Stomach smooth muscle (tissue), 2 donors: ENCODE measurements at regions not wholly inside any gene's neighbourhood (a gene's known extent, or its start where the extent isn't known, plus 50 kb on each side); places are given as distances from the start of the nearest gene placed in this dataset.
"Not testable (repeated sequence)": the region's sequence is repeated elsewhere in the genome, so short reads cannot be mapped to it uniquely, and the experiment has no call there.

Experiments used
- H3K27ac ChIP-seq: one replicate; pipeline ENCODE4 v1.7.0; 2013; ENCODE audit warnings: mild to moderate bottlenecking, low read length, inconsistent platforms
- H3K27me3 ChIP-seq, 2 donors: one replicate each; pipeline ENCODE4 v1.7.0; 2013; ENCODE audit warnings: low read length in 2 of 2; ENCODE audit not compliant: insufficient read depth in 2 of 2, control insufficient read depth in 1 of 2
- H3K36me3 ChIP-seq, 2 donors: one replicate each; pipeline ENCODE4 v1.7.0; 2013; ENCODE audit warnings: low read length in 2 of 2; ENCODE audit not compliant: control insufficient read depth in 2 of 2, insufficient read depth in 2 of 2
- H3K4me1 ChIP-seq: one replicate; pipeline ENCODE4 v1.7.0; 2013; ENCODE audit warnings: low read length; ENCODE audit not compliant: control insufficient read depth, insufficient read depth
- H3K4me3 ChIP-seq, 2 donors: one replicate each; pipeline ENCODE4 v1.7.0; 2013; ENCODE audit warnings: low read length in 2 of 2
- H3K9ac ChIP-seq, 2 donors: one replicate each; pipeline ENCODE4 v1.7.0; 2013; ENCODE audit warnings: low read length in 2 of 2, mild to moderate bottlenecking in 1 of 2
- H3K9me3 ChIP-seq, 2 donors: one replicate each; pipeline ENCODE4 v1.7.0; 2013; ENCODE audit warnings: low read length in 2 of 2; ENCODE audit not compliant: control insufficient read depth in 2 of 2
- donor health status: healthy.
- donor health status: Pancreatic carcinoma.

DNA sequence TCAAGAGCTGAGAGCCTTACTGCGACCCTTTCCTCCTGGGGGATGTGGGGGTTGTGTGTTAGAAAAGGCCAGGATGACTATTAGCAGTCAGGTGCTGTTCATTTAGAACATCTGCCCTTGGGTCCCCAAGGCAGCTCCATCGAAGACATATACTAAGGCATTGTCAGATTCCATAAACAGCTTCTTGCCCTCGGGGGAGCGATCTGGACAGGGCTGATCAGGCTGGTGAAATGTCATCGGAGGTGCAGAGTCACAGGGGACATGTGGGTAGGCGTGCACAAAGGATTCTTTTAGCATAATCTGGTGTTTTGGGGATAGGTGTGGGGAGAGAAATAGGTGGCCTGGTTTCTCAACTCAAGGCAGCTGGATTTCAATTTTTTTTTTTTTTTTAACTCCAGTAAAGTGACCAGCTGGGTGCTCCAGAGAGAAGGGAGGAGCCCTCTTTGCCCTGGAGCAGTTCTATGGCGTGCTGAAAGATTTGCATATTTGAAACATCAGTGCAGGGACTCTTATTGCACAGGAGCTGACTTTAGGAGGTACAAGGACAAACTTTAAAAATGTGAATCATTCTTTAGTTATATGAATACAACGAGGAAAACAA, 160.1 kb downstream of the SUDS3 start:
- peaks cover 60% of the 10 kb centered on the region for H3K4me1 ChIP-seq
- peak overlapping the region; percentile 95 for H3K27ac ChIP-seq
- no peak overlapping the region for H3K9ac ChIP-seq
- H3K9me3 ChIP-seq = no peaks in the 10 kb centered on the region
- no peaks in the 10 kb centered on the region for H3K27me3 ChIP-seq
- H3K4me3 ChIP-seq = no peak overlapping the region
- no peaks in the 10 kb centered on the region for H3K36me3 ChIP-seq

DNA sequence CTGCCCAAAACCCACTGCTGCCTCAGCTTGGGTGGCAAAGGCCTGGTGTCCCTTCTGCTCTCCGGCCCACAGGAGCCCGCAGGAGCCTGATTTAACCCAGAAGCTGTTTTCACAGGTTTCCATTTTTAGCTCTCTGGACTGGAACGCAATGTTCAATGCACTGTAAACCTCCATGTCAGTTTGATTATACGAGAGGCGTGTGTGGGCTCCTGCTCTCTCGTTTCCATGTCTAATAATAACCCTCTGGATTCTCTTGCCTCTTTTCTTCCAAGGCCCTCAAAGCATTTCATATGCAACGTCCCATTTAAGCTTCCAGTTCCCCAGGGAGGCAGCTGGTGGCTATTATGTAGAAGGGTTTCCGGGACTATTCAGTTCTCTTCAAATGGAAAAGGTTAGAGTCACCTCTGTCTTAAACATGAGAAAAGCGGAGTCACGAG, 161.1 kb downstream of the SUDS3 start:
- Histone ChIP-seq H3K27me3 (no peaks in the 10 kb centered on the region), H3K4me1 (peaks cover 56% of the 10 kb centered on the region), H3K36me3 (no peaks in the 10 kb centered on the region), H3K27ac (peak overlapping the region; percentile 95), H3K4me3 (no peak overlapping the region), H3K9me3 (no peaks in the 10 kb centered on the region), H3K9ac (peak overlapping the region in 1 of 2 donors; percentile 62)

DNA sequence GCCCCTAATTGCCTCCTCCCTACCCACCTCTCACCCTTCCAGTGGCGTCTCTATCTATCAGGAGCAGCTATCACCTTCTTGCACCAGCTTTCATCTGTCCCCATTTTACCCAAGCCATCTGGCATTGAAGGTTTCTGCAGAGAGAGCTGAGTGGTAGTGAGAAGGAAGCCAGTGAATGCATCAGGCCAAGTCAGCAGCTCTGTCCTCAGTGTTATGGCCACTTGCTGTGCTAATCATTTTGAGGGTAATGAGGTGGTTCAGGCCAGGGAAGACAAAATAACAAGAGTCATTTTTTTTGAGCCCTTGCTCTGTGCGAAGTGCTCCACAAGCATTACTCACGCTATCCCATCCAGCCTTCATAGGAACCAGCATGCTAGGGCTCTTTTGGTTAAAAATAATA, 164.7 kb downstream of the SUDS3 start:
- H3K27ac ChIP-seq = no peak overlapping the region
- no peaks in the 10 kb centered on the region for H3K9me3 ChIP-seq
- no peak overlapping the region for H3K4me3 ChIP-seq
- H3K36me3 ChIP-seq = no peaks in the 10 kb centered on the region
- H3K4me1 ChIP-seq = peaks cover 44% of the 10 kb centered on the region
- H3K9ac ChIP-seq = no peak overlapping the region
- H3K27me3 ChIP-seq = no peaks in the 10 kb centered on the region

DNA sequence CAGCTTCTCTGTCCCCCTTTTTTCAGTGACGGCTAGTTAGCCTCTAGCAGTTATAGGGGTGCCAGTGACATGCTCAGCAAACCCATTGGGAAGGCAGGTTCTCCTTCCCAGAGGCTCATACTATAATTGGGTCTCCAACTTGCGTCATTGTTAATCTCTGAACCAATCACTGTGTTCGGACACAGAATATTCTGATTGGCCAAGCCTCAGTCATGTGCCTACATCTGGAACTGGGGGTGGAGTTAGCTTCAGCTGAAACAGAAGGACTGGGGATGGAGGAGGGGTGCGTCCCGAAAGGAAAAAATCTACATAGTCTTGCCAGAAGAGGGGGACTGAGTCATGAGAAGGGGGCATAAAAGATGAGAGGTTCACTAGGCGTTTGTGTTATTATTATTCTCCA, 165.6 kb downstream of the SUDS3 start:
- H3K27ac ChIP-seq = no peak overlapping the region
- H3K9ac ChIP-seq = no peak overlapping the region
- H3K9me3 ChIP-seq = no peaks in the 10 kb centered on the region
- no peaks in the 10 kb centered on the region for H3K36me3 ChIP-seq
- H3K4me3 ChIP-seq = no peak overlapping the region
- no peaks in the 10 kb centered on the region for H3K27me3 ChIP-seq
- H3K4me1 ChIP-seq = peaks cover 37% of the 10 kb centered on the region

DNA sequence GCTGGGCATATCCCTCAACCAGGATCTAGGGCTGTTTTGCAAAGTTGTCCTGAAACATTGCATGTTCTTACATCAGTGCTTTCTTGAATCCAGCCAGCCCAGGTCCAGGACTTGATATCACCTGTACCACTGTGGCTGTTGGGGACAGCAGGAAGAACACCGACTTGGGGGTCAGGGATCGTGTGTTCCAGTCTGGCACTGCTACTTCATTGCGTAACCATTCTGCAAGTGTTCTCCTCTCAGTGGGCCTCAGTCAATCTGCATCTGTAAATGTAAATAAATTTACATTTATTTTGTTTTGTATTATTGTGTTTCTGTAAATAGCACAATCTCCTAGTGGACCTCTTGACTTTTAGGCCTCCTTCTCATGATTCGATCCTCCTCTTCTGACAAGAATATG, 167.3 kb downstream of the SUDS3 start:
- H3K9me3 ChIP-seq = no peaks in the 10 kb centered on the region
- no peak overlapping the region for H3K27ac ChIP-seq
- H3K4me3 ChIP-seq = no peak overlapping the region
- H3K27me3 ChIP-seq = no peaks in the 10 kb centered on the region
- peaks cover 30% of the 10 kb centered on the region for H3K4me1 ChIP-seq
- no peaks in the 10 kb centered on the region for H3K36me3 ChIP-seq
- no peak overlapping the region for H3K9ac ChIP-seq

DNA sequence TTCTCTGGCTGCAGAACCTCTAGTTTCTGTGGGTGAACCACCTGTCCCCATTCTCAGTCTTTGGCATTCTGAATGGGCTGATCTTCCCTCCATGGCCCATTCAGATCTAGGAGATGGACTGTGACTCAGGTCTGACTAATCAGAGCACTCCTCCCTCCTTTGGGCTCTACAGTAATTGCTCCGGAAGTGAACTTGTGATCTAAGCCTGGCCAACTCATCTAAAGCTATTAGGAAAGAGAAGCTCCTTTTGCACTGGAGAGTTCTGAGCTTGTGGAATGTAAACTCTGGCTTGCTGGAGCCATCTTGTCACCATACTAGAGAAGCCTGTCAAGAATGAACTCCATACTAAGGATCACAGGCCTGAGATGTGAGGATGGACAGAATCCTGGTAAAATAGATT, 168.2 kb downstream of the SUDS3 start:
- no peak overlapping the region for H3K27ac ChIP-seq
- peaks cover 21% of the 10 kb centered on the region for H3K4me1 ChIP-seq
- no peaks in the 10 kb centered on the region for H3K27me3 ChIP-seq
- no peaks in the 10 kb centered on the region for H3K36me3 ChIP-seq
- no peak overlapping the region for H3K9ac ChIP-seq
- no peaks in the 10 kb centered on the region for H3K9me3 ChIP-seq
- peak overlapping the region in 1 of 2 donors; percentile 8 for H3K4me3 ChIP-seq

DNA sequence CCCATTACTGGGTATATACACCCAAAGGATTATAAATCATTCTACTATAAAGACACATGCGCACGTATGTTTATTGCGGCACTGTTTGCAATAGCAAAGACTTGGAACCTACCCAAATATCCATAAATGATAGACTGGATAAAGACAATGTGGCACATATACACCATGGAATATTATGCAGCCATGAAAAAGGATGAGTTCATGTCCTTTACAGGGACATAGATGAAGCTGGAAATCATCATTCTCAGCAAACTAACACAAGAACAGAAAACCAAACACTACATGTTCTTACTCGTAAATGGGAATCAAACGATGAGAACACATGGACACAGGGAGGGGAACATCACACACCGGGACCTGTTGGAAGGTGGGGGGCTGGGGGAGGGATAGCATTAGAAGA, 171.3 kb downstream of the SUDS3 start:
- not testable (repeated sequence) for H3K36me3 ChIP-seq, H3K9me3 ChIP-seq, H3K4me1 ChIP-seq, H3K4me3 ChIP-seq, H3K27ac ChIP-seq, H3K9ac ChIP-seq, H3K27me3 ChIP-seq

DNA sequence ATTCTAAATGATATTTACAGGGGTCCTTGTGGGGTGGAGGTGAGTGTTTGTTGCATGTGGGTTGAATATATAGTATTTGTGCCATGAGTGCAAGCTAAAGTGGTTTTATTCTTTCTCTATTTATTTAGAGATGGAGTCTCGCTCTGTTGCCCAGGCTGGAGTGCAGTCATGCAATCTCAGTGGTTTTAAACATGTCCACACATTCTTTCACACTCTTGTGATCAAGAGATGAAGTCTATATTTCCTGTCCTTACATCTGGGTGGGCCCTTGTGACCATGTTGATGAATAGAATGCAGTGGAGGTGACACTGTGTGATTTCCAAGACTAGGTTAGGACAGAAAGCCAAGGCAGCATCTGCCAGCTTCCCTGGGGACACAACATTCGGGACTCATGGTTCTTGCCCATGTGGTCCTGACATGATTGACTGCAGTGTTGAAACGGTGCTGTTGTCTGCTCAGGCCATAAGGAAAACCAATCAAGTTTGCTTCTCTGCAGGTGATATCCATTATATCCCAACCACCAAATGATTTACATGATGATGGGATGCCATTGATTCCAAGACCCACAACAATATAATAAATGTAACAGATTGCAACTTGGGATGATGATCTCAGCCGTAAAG, 172.6 kb downstream of the SUDS3 start:
- Histone ChIP-seq H3K4me3 (no peak overlapping the region), H3K9me3 (no peaks in the 10 kb centered on the region), H3K36me3 (no peaks in the 10 kb centered on the region), H3K27me3 (no peaks in the 10 kb centered on the region), H3K4me1 (peaks cover 6% of the 10 kb centered on the region), H3K27ac (no peak overlapping the region), H3K9ac (no peak overlapping the region)

DNA sequence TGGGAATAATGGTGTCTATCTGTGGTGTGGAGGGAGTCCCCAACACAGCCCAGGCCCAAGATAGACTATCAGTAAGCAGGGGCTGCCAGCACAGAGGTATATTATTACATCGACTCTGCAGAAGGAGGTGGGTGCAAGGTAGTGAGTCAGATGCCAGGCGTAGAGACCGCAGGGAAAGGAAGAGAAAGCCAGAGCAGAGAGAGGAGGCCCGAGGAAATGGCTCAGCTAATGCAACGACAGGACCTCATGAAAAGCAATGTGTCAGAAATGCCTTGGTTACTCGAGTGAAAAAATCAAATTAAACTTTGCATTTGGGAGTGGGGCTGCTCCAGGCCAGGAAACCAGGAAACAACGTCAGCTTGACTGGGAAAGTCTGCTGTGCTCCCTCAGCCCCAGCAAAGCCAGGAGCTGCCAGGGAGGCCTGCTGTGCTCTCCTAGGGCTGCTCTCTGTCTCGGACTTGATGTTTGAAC, 173.2 kb downstream of the SUDS3 start:
- H3K36me3 ChIP-seq = no peaks in the 10 kb centered on the region

DNA sequence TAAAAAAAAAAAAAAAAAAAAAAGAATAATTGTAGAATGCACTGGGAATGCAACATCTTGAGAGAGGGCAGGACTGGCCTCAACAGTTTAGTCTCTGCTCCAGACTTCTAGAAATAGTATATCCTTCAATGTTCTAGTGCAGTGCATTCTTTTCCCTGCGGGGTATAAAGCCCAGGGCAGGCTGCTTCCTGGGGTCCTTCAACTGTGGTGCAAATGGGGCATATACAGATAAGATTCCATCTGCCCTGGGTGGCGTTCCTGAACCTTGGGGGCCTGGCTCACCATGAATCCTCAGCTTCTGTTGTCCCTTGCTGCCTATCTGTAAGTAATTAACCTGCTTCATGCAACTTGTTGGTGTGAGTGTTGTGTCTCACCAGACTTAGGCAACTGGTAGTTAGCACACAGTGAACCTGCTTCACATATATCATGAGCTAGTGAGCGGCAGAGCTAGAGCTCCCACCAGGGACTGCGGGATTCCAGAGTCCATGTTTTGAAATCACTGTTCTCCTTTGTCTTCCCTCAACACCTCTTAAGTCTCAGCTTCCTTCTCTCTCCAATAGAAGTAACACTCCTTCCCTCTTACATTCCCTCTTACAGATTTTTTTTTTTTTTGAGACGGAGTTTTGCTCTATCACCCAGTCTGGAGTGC, 177.6 kb downstream of the SUDS3 start:
- Histone ChIP-seq H3K9me3 (no peaks in the 10 kb centered on the region), H3K27ac (no peak overlapping the region), H3K27me3 (no peaks in the 10 kb centered on the region), H3K36me3 (no peaks in the 10 kb centered on the region), H3K9ac (no peak overlapping the region), H3K4me3 (no peak overlapping the region), H3K4me1 (no peaks in the 10 kb centered on the region)

More for the DNA sequence above, 173.2 kb downstream of the SUDS3 start:
- Histone ChIP-seq H3K9me3 (no peaks in the 10 kb centered on the region), H3K4me1 (peaks cover 3% of the 10 kb centered on the region), H3K27ac (no peak overlapping the region), H3K4me3 (no peak overlapping the region), H3K27me3 (no peaks in the 10 kb centered on the region), H3K9ac (no peak overlapping the region)

DNA sequence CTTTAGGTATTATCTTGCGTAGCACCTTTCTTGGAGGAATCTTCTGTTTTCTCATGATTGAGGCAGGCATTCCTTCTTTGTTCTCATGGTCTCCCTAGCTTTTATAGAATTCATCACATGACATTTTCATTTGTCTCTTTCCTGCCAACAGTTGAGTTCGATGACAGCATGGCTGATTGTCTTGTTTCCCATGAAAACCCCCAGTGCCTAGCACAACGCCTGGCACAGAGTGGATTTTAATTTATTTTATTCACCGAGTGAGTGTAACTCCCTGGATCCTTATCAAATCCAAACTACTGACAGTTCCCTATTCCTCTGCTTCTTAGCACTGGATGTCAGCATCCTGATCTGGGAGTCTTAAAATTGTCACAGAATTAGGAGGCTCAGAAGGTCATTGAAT, 182.6 kb downstream of the SUDS3 start:
- Histone ChIP-seq H3K27me3 (no peaks in the 10 kb centered on the region), H3K9me3 (no peaks in the 10 kb centered on the region), H3K27ac (no peak overlapping the region), H3K36me3 (no peaks in the 10 kb centered on the region), H3K4me1 (peaks cover 15% of the 10 kb centered on the region), H3K4me3 (no peak overlapping the region), H3K9ac (no peak overlapping the region)
